Keratinocyte (primary cell): ENCODE measurements at regions not wholly inside any gene's neighbourhood (a gene's known extent, or its start where the extent isn't known, plus 50 kb on each side); places are given as distances from the start of the nearest gene placed in this dataset.

Source experiments
- EZH2 ChIP-seq: IDR thresholded peaks from one replicate; pipeline ENCODE4 v1.6.1; 2012; ENCODE audit warnings: inconsistent platforms, mild to moderate bottlenecking, low read length, moderate library complexity
- TF ChIP-seq, protein P1 (sequence below), 3 experiments: IDR thresholded peaks in 1 of 3; conservative IDR thresholded peaks in 1 of 3; optimal IDR thresholded peaks in 1 of 3; 2 replicates in 2 of 3; 3 replicates in 1 of 3; pipeline versions ENCODE3 to v1.5.1; 2011; ENCODE audit warnings: low read length in 3 of 3, mild to moderate bottlenecking in 3 of 3, moderate library complexity in 2 of 3, control low read depth in 1 of 3, inconsistent platforms in 1 of 3; ENCODE audit not compliant: insufficient read depth in 2 of 3; ENCODE audit errors: extremely low read depth in 1 of 3

DNA sequence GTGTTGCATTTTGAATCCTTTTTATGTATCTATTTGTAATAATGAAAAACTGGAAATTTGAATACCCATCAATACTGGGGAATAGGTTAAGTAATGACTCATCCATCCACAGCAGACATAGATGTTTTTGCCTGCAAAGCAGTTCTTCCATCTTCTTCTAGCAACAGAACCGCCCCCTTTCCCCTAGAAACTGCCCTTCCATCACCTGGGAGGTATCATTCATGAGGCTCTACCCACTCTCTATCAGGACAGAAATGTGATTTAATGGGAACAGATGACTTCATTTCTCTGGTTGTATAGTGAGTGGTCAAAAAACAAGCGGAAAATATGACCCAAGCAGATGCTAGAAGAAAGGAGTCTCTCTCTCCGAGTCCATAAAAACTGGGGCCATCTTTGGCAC, 532.8 kb downstream of the UQCRFS1 start:
- TF ChIP-seq, protein P1, sequence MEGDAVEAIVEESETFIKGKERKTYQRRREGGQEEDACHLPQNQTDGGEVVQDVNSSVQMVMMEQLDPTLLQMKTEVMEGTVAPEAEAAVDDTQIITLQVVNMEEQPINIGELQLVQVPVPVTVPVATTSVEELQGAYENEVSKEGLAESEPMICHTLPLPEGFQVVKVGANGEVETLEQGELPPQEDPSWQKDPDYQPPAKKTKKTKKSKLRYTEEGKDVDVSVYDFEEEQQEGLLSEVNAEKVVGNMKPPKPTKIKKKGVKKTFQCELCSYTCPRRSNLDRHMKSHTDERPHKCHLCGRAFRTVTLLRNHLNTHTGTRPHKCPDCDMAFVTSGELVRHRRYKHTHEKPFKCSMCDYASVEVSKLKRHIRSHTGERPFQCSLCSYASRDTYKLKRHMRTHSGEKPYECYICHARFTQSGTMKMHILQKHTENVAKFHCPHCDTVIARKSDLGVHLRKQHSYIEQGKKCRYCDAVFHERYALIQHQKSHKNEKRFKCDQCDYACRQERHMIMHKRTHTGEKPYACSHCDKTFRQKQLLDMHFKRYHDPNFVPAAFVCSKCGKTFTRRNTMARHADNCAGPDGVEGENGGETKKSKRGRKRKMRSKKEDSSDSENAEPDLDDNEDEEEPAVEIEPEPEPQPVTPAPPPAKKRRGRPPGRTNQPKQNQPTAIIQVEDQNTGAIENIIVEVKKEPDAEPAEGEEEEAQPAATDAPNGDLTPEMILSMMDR (optimal IDR thresholded peaks at IDR 0.05 in 1 of 3, IDR thresholded peaks at IDR 0.05 in 1 of 3, conservative IDR thresholded peaks at IDR 0.05 in 1 of 3; ENCODE audit: extremely low read depth in 1 of 3, insufficient read depth in 2 of 3, low read length in 3 of 3), result no peak
- TF ChIP-seq EZH2, result no peak
